H9 (cell line): ENCODE measurements at regions not wholly inside any gene's neighbourhood (a gene's known extent, or its start where the extent isn't known, plus 50 kb on each side); places are given as distances from the start of the nearest gene placed in this dataset.

Source experiments
- DNase-seq: peaks from one replicate; pipeline ENCODE4 v3.0.0-alpha.2; 2017
- H2AFZ ChIP-seq: one replicate; pipeline ENCODE4 v1.6.1; 2013; ENCODE audit warnings: mild to moderate bottlenecking, low read length, control low read depth, moderate library complexity
- H2AK5ac ChIP-seq: 2 replicates; pipeline ENCODE4 v1.6.1; 2013; ENCODE audit warnings: low read length, control low read depth, mixed read lengths; ENCODE audit not compliant: insufficient read length
- H2BK120ac ChIP-seq: one replicate; pipeline ENCODE4 v1.6.1; 2013; ENCODE audit warnings: low read depth, mild to moderate bottlenecking, low read length, control low read depth, inconsistent platforms; ENCODE audit not compliant: poor library complexity, severe bottlenecking
- H2BK12ac ChIP-seq: 2 replicates; pipeline ENCODE4 v1.6.1; 2013; ENCODE audit warnings: low read length, control low read depth, mixed read lengths, low read depth; ENCODE audit not compliant: insufficient read length
- H2BK15ac ChIP-seq: 2 replicates; pipeline ENCODE4 v1.6.1; 2013; ENCODE audit warnings: low read depth, low read length, control low read depth
- H2BK20ac ChIP-seq: one replicate; pipeline ENCODE4 v1.6.1; 2013; ENCODE audit warnings: low read depth, mild to moderate bottlenecking, low read length, control low read depth, inconsistent platforms; ENCODE audit not compliant: poor library complexity, severe bottlenecking
- H2BK5ac ChIP-seq: 2 replicates; pipeline ENCODE4 v1.6.1; 2013; ENCODE audit warnings: low read length, control low read depth, mixed read lengths; ENCODE audit not compliant: insufficient read length
- H3K14ac ChIP-seq: 2 replicates; pipeline ENCODE4 v1.6.1; 2013; ENCODE audit warnings: low read length, control low read depth; ENCODE audit not compliant: insufficient read depth
- H3K18ac ChIP-seq: 2 replicates; pipeline ENCODE4 v1.6.1; 2013; ENCODE audit warnings: low read depth, mild to moderate bottlenecking, mixed read lengths, low read length, control low read depth; ENCODE audit not compliant: insufficient read length
- H3K23ac ChIP-seq: 2 replicates; pipeline ENCODE4 v1.6.1; 2013; ENCODE audit warnings: low read length, control low read depth, mixed read lengths, low read depth; ENCODE audit not compliant: insufficient read length
- H3K23me2 ChIP-seq: 2 replicates; pipeline ENCODE4 v1.6.1; 2013; ENCODE audit warnings: low read depth, mild to moderate bottlenecking, mixed read lengths, low read length, control low read depth; ENCODE audit not compliant: insufficient read length, poor library complexity, severe bottlenecking
- H3K27ac ChIP-seq: 2 replicates; pipeline ENCODE4 v1.5.1; 2013; ENCODE audit warnings: low read length, control low read depth, mixed read lengths, low read depth; ENCODE audit not compliant: insufficient read length
- H3K27me3 ChIP-seq: 2 replicates; pipeline ENCODE4 v1.6.1; 2013; ENCODE audit warnings: low read length, control low read depth, inconsistent platforms; ENCODE audit not compliant: insufficient read depth
- H3K4ac ChIP-seq: 2 replicates; pipeline ENCODE4 v1.6.1; 2013; ENCODE audit warnings: low read depth, mild to moderate bottlenecking, control low read depth, inconsistent platforms, low read length, moderate library complexity
- H3K4me1 ChIP-seq: 2 replicates; pipeline ENCODE4 v1.6.1; 2013; ENCODE audit warnings: low read length, control low read depth, inconsistent platforms; ENCODE audit not compliant: insufficient read depth
- H3K4me2 ChIP-seq: 2 replicates; pipeline ENCODE4 v1.6.1; 2013; ENCODE audit warnings: low read length, control low read depth, mixed read lengths; ENCODE audit not compliant: insufficient read length, insufficient read depth
- H3K56ac ChIP-seq: 2 replicates; pipeline ENCODE4 v1.6.1; 2013; ENCODE audit warnings: low read depth, mild to moderate bottlenecking, mixed read lengths, low read length, control low read depth; ENCODE audit not compliant: insufficient read length
- H3K79me1 ChIP-seq: 2 replicates; pipeline ENCODE4 v1.6.1; 2013; ENCODE audit warnings: low read depth, mild to moderate bottlenecking, moderate library complexity, low read length, control low read depth, inconsistent platforms; ENCODE audit not compliant: insufficient read depth, poor library complexity, severe bottlenecking
- H3K79me2 ChIP-seq: 2 replicates; pipeline ENCODE4 v1.6.1; 2013; ENCODE audit warnings: low read length, control low read depth, inconsistent platforms; ENCODE audit not compliant: insufficient read depth
- H3K9ac ChIP-seq: 2 replicates; pipeline ENCODE4 v1.6.1; 2013; ENCODE audit warnings: low read length, control low read depth, mixed read lengths; ENCODE audit not compliant: insufficient read length; ENCODE audit errors: extremely low read depth
- H3K9me3 ChIP-seq: one replicate; pipeline ENCODE4 v1.6.1; 2013; ENCODE audit warnings: low read depth, low read length, inconsistent platforms; ENCODE audit not compliant: control insufficient read depth
- H3T11ph ChIP-seq: one replicate; pipeline ENCODE4 v1.6.1; 2013; ENCODE audit warnings: mild to moderate bottlenecking, low read length, control low read depth, inconsistent platforms
- H4K20me1 ChIP-seq: one replicate; pipeline ENCODE4 v1.6.1; 2013; ENCODE audit not compliant: control insufficient read depth, insufficient read length, insufficient read depth
- H4K5ac ChIP-seq: 2 replicates; pipeline ENCODE4 v1.6.1; 2013; ENCODE audit warnings: low read depth, mild to moderate bottlenecking, mixed read lengths, low read length, control low read depth; ENCODE audit not compliant: insufficient read length
- H4K8ac ChIP-seq: replicated peaks from 2 replicates; pipeline ENCODE4 v1.6.1; 2013; ENCODE audit warnings: low read length, control low read depth, mixed read lengths, low read depth; ENCODE audit not compliant: insufficient read length
- H4K91ac ChIP-seq: 2 replicates; pipeline ENCODE4 v1.6.1; 2013; ENCODE audit warnings: low read depth, mild to moderate bottlenecking, moderate library complexity, mixed read lengths, low read length, control low read depth; ENCODE audit not compliant: insufficient read length
- H3K27ac Mint-ChIP-seq, 3 experiments: 2 replicates in 2 of 3; 3 replicates in 1 of 3; pipeline ENCODE4 v1.8.0; 2020 to 2021; ENCODE audit warnings: mixed read lengths in 3 of 3, mild to moderate bottlenecking in 1 of 3, moderate library complexity in 1 of 3
- H3K27me3 Mint-ChIP-seq: 2 replicates; pipeline ENCODE4 v1.8.0; 2021; ENCODE audit warnings: low read depth, mild to moderate bottlenecking, moderate library complexity, mixed read lengths
- H3K36me3 Mint-ChIP-seq, 3 experiments: 2 replicates in 2 of 3; 3 replicates in 1 of 3; pipeline ENCODE4 v1.8.0; 2020 to 2021; ENCODE audit warnings: low read depth in 3 of 3, mixed read lengths in 3 of 3; ENCODE audit not compliant: insufficient read depth in 1 of 3
- H3K4me1 Mint-ChIP-seq, 2 experiments: 2 replicates each; pipeline ENCODE4 v1.8.0; 2020; ENCODE audit warnings: mixed read lengths in 2 of 2
- H3K4me3 Mint-ChIP-seq, 2 experiments: 2 replicates in 1 of 2; 3 replicates in 1 of 2; pipeline ENCODE4 v1.8.0; 2020 to 2021; ENCODE audit warnings: mild to moderate bottlenecking in 2 of 2, mixed read lengths in 2 of 2, moderate library complexity in 1 of 2
- H3K9me3 Mint-ChIP-seq, 2 experiments: 2 replicates in 1 of 2; 3 replicates in 1 of 2; pipeline ENCODE4 v1.8.0; 2020; ENCODE audit warnings: mild to moderate bottlenecking in 2 of 2, mixed read lengths in 2 of 2, moderate library complexity in 1 of 2
- CTCF ChIP-seq: fragments of 200-600 bp; sonication (generic); conservative IDR thresholded peaks from 3 replicates; pipeline ENCODE4 v1.8.0; 2021; ENCODE audit warnings: antibody characterized with exemption, mild to moderate bottlenecking
- WGBS: extraction: QIAGEN DNeasy Blood & Tissue Kit; methylation state at CpG from one replicate; pipeline ENCODE4 v1.1.7; 2013; ENCODE audit warnings: missing lambda C conversion rate, low lambda C conversion rate, mixed read lengths; ENCODE audit not compliant: insufficient read length; ENCODE audit errors: extremely low coverage; 5-methylcytosine and 5-hydroxymethylcytosine counted together

GRCh38 chr10:104520653-104521052 lies 120.4 kb upstream of the SORCS3 start:
- Mint-ChIP-seq H3K36me3 (no peaks in the 10 kb centered on the region), H3K4me1 (peaks cover 1% of the 10 kb centered on the region in 2 experiments), H3K9me3 (no peaks in the 10 kb centered on the region), H3K4me3 (no peak overlapping the region), H3K27me3 (peaks cover 16% of the 10 kb centered on the region), H3K27ac (no peak overlapping the region)
- Histone ChIP-seq H4K91ac (no peak overlapping the region), H2BK20ac (no peak overlapping the region), H3K9me3 (no peaks in the 10 kb centered on the region), H3K79me1 (no peaks in the 10 kb centered on the region), H4K8ac (no peak overlapping the region), H2AFZ (no peak overlapping the region), H4K5ac (no peak overlapping the region), H3T11ph (no peak overlapping the region), H3K18ac (no peak overlapping the region), H3K23me2 (no peaks in the 10 kb centered on the region), H4K20me1 (no peaks in the 10 kb centered on the region), H3K79me2 (no peaks in the 10 kb centered on the region), H3K4ac (no peak overlapping the region), H2BK5ac (no peak overlapping the region), H3K23ac (no peak overlapping the region), H2BK15ac (no peak overlapping the region), H2AK5ac (no peak overlapping the region), H2BK12ac (no peak overlapping the region), H3K4me2 (no peak overlapping the region), H3K27me3 (no peaks in the 10 kb centered on the region), H3K27ac (no peak overlapping the region), H3K14ac (no peak overlapping the region), H3K9ac (no peak overlapping the region), H3K56ac (no peak overlapping the region), H3K4me1 (peaks cover 4% of the 10 kb centered on the region; the same call in 1 of the 2 replicates), H2BK120ac (no peak overlapping the region)
- no CpG with 5 or more reads among the region's 11 CpGs for WGBS
- no peak for DNase-seq
- TF ChIP-seq CTCF, result no peak
